HepG2 (cell line): ENCODE measurements at regions not wholly inside any gene's neighbourhood (a gene's known extent, or its start where the extent isn't known, plus 50 kb on each side); places are given as distances from the start of the nearest gene placed in this dataset.

Experiments used
- ATAC-seq: fragments of 200-7000 bp; cut with Tn5 transposase; 3 replicates; pipeline ENCODE4 v1.9.1; 2020; ENCODE audit warnings: mild to moderate bottlenecking, moderate library complexity
- BruUV-seq: library from RNA; stranded (reverse); fragments of 400-500 nt; replicated peaks from 2 replicates; lab custom pipeline; 2021; lab: Mats Ljungman, UMichigan
- CTCF ChIA-PET: fragments of 300-600 bp; formaldehyde crosslinking; extraction: SDS; loops from one replicate; lab custom pipeline; 2021; ENCODE audit warnings: low total read pairs, inconsistent platforms, low intra/inter-chr PET ratio; lab: Yijun Ruan, JAX
- POLR2A ChIA-PET: fragments of 350-600 bp; sonication (Branson Sonifier 250); formaldehyde crosslinking; loops from one replicate; lab custom pipeline; 2020; ENCODE audit warnings: antibody characterized with exemption, inconsistent platforms; lab: Yijun Ruan, JAX
- DNase-seq: peaks from one replicate; pipeline ENCODE4 v3.0.0-alpha.2; 2015; ENCODE audit warnings: low spot score
- FAIRE-seq: peaks from 3 replicates; lab custom pipeline; 2011; peaks lifted over from hg19 to GRCh38; lab: Jason Lieb, UNC
- H2AFZ ChIP-seq: one replicate; pipeline ENCODE4 v1.6.1; 2011; ENCODE audit warnings: low read length, inconsistent platforms
- H3K27ac ChIP-seq: fragments of 300-600 bp; 3 replicates; pipeline ENCODE4 v1.8.0; 2011; ENCODE audit warnings: mixed run types, mild to moderate bottlenecking, mixed read lengths, low read length, inconsistent platforms; ENCODE audit not compliant: insufficient read depth; ENCODE audit errors: extremely low read length
- H3K27me3 ChIP-seq, 2 experiments: fragments of 200-600 bp in 1 of 2; 2 replicates in 1 of 2; 3 replicates in 1 of 2; pipeline versions ENCODE4 v1.6.0 to v1.8.0; 2011; ENCODE audit warnings: low read length in 2 of 2, mild to moderate bottlenecking in 2 of 2, moderate library complexity in 2 of 2, inconsistent platforms in 1 of 2; ENCODE audit not compliant: insufficient read depth in 2 of 2, control insufficient read depth in 1 of 2
- H3K36me3 ChIP-seq, 2 experiments: fragments of 200-600 bp in 1 of 2; replicated peaks in 1 of 2; 2 replicates in 1 of 2; 3 replicates in 1 of 2; pipeline versions ENCODE4 v1.5.1 to v1.8.0; 2011; ENCODE audit warnings: low read length in 2 of 2, inconsistent platforms in 1 of 2; ENCODE audit not compliant: insufficient read depth in 2 of 2, control insufficient read depth in 1 of 2
- H3K4me1 ChIP-seq: 2 replicates; pipeline ENCODE4 v1.5.1; 2012; ENCODE audit warnings: low read length, inconsistent platforms; ENCODE audit not compliant: insufficient read depth
- H3K4me2 ChIP-seq: 2 replicates; pipeline ENCODE4 v1.6.0; 2011; ENCODE audit warnings: low read depth, low read length, inconsistent platforms
- H3K4me3 ChIP-seq, 3 experiments: fragments of 200-600 bp in 1 of 3; sonication (generic), shearing (Covaris generic) in 1 of 3; replicated peaks in 1 of 3; 2 replicates each; pipeline ENCODE4 v1.5.1; 2011 to 2016; ENCODE audit warnings: low read length in 3 of 3, inconsistent platforms in 2 of 3, low read depth in 2 of 3, mild to moderate bottlenecking in 2 of 3, control low read depth in 1 of 3, mixed read lengths in 1 of 3; ENCODE audit not compliant: insufficient read depth in 1 of 3
- H3K79me2 ChIP-seq: one replicate; pipeline ENCODE4 v1.6.1; 2011; ENCODE audit warnings: low read length, inconsistent platforms; ENCODE audit not compliant: insufficient read depth
- H3K9ac ChIP-seq: 2 replicates; pipeline ENCODE4 v1.6.0; 2011; ENCODE audit warnings: mild to moderate bottlenecking, low read depth, low read length, inconsistent platforms; ENCODE audit not compliant: insufficient read depth
- H3K9me3 ChIP-seq: 2 replicates; pipeline ENCODE4 v1.5.1; 2012; ENCODE audit warnings: mild to moderate bottlenecking, low read length
- H4K20me1 ChIP-seq: 2 replicates; pipeline ENCODE4 v1.6.0; 2011; ENCODE audit warnings: inconsistent platforms, mild to moderate bottlenecking, low read length, moderate library complexity; ENCODE audit not compliant: insufficient read depth
- KLF6 ChIP-seq: IDR thresholded peaks from 2 replicates; pipeline ENCODE4 v1.8.0; 2016; ENCODE audit warnings: missing biosample characterization, missing genetic modification reagents
- SYNCRIP ChIP-seq: fragments of 200-400 bp; formaldehyde crosslinking; IDR thresholded peaks from 2 replicates; pipeline ENCODE4 v1.6.1; 2018; ENCODE audit warnings: mild to moderate bottlenecking, low read depth, low read length; ENCODE audit not compliant: insufficient read depth
- ZNF761 ChIP-seq: sonication (generic); formaldehyde crosslinking; conservative IDR thresholded peaks from 2 replicates; pipeline ENCODE4 v1.4.0; 2020; ENCODE audit warnings: mild to moderate bottlenecking, missing genetic modification reagents
- ZNF773 ChIP-seq: sonication (generic); formaldehyde crosslinking; IDR thresholded peaks from 2 replicates; pipeline ENCODE4 v1.4.0; 2020; ENCODE audit warnings: missing genetic modification reagents, borderline replicate concordance
- WGBS: methylation state at CpG from one replicate; pipeline ENCODE4 v1.1.6; 2017; ENCODE audit warnings: low lambda C conversion rate; 5-methylcytosine and 5-hydroxymethylcytosine counted together
- in situ Hi-C: cut with HindIII; loops from 2 replicates; pipeline ENCODE4 v1.10.0; 2017; ENCODE audit warnings: low pct_unique_long_range_greater_than_20kb; ENCODE audit not compliant: extremely low pct_ligation_motif_present
- intact Hi-C: fragments of 100-400 bp; cut with micrococcal nuclease; formaldehyde crosslinking; loops from one replicate; pipeline ENCODE4 v1.10.0; 2022; ENCODE audit not compliant: unreplicated experiment
- TF ChIP-seq, protein P1 (sequence below): sonication (generic); formaldehyde crosslinking; IDR thresholded peaks from 2 replicates; pipeline ENCODE4 v1.4.0; 2020; ENCODE audit warnings: missing genetic modification reagents
- TF ChIP-seq, protein P2 (sequence below): IDR thresholded peaks from 2 replicates; pipeline ENCODE4 v1.6.1; 2016; ENCODE audit warnings: missing biosample characterization, missing genetic modification reagents, low read depth
- TF ChIP-seq, protein P3 (sequence below): sonication (generic); formaldehyde crosslinking; IDR thresholded peaks from 2 replicates; pipeline ENCODE4 v1.5.0; 2020; ENCODE audit warnings: mild to moderate bottlenecking, missing genetic modification reagents, borderline replicate concordance
- TF ChIP-seq, protein P4 (sequence below): sonication (generic); formaldehyde crosslinking; IDR thresholded peaks from 2 replicates; pipeline ENCODE4 v1.4.0; 2020; ENCODE audit warnings: missing genetic modification reagents

DNA sequence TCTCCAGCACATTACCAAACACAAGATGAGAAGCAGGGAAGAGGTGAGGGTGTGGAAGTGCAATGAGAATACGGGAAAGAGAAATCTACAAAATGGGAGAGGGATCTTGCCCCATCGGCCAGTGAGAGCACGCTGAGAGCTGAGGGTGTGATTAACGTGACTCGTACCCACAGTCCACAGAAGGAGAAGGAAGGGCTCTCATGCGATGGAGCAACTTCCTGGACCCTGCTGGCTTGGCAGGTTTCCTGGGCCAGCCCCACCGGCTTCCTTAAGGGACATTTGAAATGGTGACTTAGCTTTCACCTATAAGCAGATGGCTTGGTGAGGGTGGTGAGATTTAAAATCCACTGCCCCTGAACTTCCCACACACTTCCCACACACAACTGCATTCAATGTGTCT is 740.1 kb downstream of the UQCRFS1 start:
- Histone ChIP-seq H3K4me2 (no peak overlapping the region), H3K4me1 (no peaks in the 10 kb centered on the region), H4K20me1 (no peaks in the 10 kb centered on the region), H2AFZ (no peak overlapping the region), H3K9ac (no peak overlapping the region), H3K79me2 (no peaks in the 10 kb centered on the region), H3K27me3 (no peaks in the 10 kb centered on the region), H3K4me3 (no peak overlapping the region), H3K27ac (no peak overlapping the region), H3K9me3 (peaks cover 57% of the 10 kb centered on the region), H3K36me3 (no peaks in the 10 kb centered on the region)
- ATAC-seq (no peak), FAIRE-seq (no peak), DNase-seq (no peak)
- in situ Hi-C loops, result loop anchor here (25.0 kb wide), 1 partner anchor 414 kb away; no protein-coding TSS in a partner anchor
- intact Hi-C loops, result no loop called here
- no TSS peak for BruUV-seq
- 38% methylated on average over 7 of the region's 7 CpGs for WGBS
- CTCF ChIA-PET, result no interaction called here
- TF ChIP-seq, protein P1, sequence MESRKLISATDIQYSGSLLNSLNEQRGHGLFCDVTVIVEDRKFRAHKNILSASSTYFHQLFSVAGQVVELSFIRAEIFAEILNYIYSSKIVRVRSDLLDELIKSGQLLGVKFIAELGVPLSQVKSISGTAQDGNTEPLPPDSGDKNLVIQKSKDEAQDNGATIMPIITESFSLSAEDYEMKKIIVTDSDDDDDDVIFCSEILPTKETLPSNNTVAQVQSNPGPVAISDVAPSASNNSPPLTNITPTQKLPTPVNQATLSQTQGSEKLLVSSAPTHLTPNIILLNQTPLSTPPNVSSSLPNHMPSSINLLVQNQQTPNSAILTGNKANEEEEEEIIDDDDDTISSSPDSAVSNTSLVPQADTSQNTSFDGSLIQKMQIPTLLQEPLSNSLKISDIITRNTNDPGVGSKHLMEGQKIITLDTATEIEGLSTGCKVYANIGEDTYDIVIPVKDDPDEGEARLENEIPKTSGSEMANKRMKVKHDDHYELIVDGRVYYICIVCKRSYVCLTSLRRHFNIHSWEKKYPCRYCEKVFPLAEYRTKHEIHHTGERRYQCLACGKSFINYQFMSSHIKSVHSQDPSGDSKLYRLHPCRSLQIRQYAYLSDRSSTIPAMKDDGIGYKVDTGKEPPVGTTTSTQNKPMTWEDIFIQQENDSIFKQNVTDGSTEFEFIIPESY (CRISPR knock-in tag), result no peak
- TF ChIP-seq ZNF773 (CRISPR knock-in tag) (no peak), SYNCRIP (no peak), KLF6 (CRISPR knock-in tag) (no peak), ZNF761 (no peak)
- TF ChIP-seq, protein P2, sequence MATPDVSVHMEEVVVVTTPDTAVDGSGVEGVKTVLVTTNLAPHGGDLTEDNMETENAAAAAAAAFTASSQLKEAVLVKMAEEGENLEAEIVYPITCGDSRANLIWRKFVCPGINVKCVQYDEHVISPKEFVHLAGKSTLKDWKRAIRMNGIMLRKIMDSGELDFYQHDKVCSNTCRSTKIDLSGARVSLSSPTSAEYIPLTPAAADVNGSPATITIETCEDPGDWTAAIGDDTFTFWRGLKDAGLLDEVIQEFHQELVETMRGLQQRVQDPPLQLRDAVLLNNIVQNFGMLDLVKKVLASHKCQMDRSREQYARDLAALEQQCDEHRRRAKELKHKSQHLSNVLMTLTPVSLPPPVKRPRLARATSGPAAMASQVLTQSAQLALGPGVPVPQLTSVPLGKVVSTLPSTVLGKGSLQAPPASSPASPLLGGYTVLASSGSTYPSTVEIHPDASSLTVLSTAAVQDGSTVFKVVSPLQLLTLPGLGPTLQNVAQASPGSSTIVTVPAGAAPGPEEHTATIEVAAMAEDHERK, result no peak
- TF ChIP-seq, protein P3, sequence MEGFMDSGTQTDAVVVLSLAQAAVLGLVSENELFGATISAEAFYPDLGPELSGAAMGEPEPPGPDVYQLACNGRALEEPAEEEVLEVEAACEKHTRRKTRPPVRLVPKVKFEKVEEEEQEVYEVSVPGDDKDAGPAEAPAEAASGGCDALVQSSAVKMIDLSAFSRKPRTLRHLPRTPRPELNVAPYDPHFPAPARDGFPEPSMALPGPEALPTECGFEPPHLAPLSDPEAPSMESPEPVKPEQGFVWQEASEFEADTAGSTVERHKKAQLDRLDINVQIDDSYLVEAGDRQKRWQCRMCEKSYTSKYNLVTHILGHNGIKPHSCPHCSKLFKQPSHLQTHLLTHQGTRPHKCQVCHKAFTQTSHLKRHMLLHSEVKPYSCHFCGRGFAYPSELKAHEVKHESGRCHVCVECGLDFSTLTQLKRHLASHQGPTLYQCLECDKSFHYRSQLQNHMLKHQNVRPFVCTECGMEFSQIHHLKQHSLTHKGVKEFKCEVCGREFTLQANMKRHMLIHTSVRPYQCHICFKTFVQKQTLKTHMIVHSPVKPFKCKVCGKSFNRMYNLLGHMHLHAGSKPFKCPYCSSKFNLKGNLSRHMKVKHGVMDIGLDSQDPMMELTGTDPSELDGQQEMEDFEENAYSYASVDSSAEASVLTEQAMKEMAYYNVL (CRISPR knock-in tag), result no peak
- TF ChIP-seq, protein P4, sequence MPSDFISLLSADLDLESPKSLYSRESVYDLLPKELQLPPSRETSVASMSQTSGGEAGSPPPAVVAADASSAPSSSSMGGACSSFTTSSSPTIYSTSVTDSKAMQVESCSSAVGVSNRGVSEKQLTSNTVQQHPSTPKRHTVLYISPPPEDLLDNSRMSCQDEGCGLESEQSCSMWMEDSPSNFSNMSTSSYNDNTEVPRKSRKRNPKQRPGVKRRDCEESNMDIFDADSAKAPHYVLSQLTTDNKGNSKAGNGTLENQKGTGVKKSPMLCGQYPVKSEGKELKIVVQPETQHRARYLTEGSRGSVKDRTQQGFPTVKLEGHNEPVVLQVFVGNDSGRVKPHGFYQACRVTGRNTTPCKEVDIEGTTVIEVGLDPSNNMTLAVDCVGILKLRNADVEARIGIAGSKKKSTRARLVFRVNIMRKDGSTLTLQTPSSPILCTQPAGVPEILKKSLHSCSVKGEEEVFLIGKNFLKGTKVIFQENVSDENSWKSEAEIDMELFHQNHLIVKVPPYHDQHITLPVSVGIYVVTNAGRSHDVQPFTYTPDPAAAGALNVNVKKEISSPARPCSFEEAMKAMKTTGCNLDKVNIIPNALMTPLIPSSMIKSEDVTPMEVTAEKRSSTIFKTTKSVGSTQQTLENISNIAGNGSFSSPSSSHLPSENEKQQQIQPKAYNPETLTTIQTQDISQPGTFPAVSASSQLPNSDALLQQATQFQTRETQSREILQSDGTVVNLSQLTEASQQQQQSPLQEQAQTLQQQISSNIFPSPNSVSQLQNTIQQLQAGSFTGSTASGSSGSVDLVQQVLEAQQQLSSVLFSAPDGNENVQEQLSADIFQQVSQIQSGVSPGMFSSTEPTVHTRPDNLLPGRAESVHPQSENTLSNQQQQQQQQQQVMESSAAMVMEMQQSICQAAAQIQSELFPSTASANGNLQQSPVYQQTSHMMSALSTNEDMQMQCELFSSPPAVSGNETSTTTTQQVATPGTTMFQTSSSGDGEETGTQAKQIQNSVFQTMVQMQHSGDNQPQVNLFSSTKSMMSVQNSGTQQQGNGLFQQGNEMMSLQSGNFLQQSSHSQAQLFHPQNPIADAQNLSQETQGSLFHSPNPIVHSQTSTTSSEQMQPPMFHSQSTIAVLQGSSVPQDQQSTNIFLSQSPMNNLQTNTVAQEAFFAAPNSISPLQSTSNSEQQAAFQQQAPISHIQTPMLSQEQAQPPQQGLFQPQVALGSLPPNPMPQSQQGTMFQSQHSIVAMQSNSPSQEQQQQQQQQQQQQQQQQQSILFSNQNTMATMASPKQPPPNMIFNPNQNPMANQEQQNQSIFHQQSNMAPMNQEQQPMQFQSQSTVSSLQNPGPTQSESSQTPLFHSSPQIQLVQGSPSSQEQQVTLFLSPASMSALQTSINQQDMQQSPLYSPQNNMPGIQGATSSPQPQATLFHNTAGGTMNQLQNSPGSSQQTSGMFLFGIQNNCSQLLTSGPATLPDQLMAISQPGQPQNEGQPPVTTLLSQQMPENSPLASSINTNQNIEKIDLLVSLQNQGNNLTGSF (CRISPR knock-in tag), result no peak
- POLR2A ChIA-PET, result no interaction called here
